ENCODE measurements at regions not wholly inside any gene's neighbourhood (a gene's known extent, or its start where the extent isn't known, plus 50 kb on each side); places are given as distances from the start of the nearest gene placed in this dataset.

- no peaks in the 10 kb centered on the region for H3K9me3 Mint-ChIP-seq
- H3K27me3 Mint-ChIP-seq, result peaks cover 21% of the 10 kb centered on the region
- no peak for ATAC-seq
- no peak for DNase-seq
- H3K4me1 Mint-ChIP-seq, result no peaks in the 10 kb centered on the region
- H3K27ac Mint-ChIP-seq, result no peak overlapping the region
- H3K4me3 Mint-ChIP-seq, result no peak overlapping the region
These were observed 100.7 kb upstream of the PTPN1 start for GRCh38 chr20:50409495-50409894.

- DNase-seq (no peak), ATAC-seq (no peak)
- H3K4me3 Mint-ChIP-seq, result no peak overlapping the region
- H3K9me3 Mint-ChIP-seq, result no peaks in the 10 kb centered on the region
- H3K27ac Mint-ChIP-seq, result no peak overlapping the region
- H3K4me1 Mint-ChIP-seq, result no peaks in the 10 kb centered on the region
- H3K27me3 Mint-ChIP-seq, result peaks cover 14% of the 10 kb centered on the region
These were observed 99.8 kb upstream of the PTPN1 start for GRCh38 chr20:50410343-50410742.

- Mint-ChIP-seq H3K9me3 (no peaks in the 10 kb centered on the region), H3K4me3 (no peak overlapping the region), H3K4me1 (no peaks in the 10 kb centered on the region), H3K27ac (peak overlapping the region in 1 of 2 donors; percentile 19), H3K27me3 (peaks cover 14% of the 10 kb centered on the region)
- ATAC-seq, result no peak
- DNase-seq, result no peak
These were observed 98.1 kb upstream of the PTPN1 start for GRCh38 chr20:50412069-50412468.

DNA sequence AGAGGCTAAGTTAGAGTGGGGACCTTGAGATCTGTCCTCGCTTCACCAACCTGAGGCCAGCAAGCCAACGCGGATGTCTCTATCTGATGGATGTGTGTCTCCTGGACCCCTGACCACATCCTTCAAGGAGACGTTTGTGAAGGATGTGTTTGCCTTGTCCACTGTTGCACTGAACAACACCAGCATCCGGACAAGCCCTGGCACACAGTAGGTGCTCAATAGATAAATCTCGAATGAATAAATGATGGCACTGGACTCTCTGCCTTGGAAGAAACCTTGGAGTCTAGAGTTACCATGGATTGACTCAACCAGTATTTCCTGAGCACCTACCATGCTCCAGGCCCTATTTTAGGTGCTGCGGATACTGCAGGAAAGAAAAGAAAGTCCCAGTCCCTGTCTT is 97.7 kb upstream of the PTPN1 start:
- H3K4me3 Mint-ChIP-seq, result no peak overlapping the region
- H3K27ac Mint-ChIP-seq, result no peak overlapping the region
- H3K4me1 Mint-ChIP-seq, result no peaks in the 10 kb centered on the region
- no peak for ATAC-seq
- no peaks in the 10 kb centered on the region for H3K9me3 Mint-ChIP-seq
- peaks cover 14% of the 10 kb centered on the region for H3K27me3 Mint-ChIP-seq
- DNase-seq, result no peak

DNA sequence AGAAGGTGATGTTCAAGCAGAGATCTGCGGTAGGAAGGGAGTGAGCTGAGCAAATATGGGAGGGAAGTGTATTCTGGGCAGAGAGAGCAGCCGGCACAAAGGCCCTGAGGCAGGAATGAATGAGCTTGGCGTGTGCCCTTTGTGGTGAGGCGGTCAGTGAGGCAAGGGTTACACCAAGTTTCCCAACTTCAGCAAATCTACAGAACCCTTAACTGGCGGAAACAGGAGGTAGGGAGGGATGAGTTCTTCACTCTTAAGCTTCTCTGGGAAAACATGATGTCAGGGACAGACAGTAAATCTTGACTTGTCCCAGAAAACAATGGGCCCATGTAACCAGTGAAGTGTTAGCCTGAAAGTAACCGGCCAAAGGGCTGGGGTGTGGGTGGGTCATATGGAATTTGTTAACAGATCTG is 97.1 kb upstream of the PTPN1 start:
- H3K9me3 Mint-ChIP-seq, result no peaks in the 10 kb centered on the region
- H3K4me3 Mint-ChIP-seq, result no peak overlapping the region
- no peaks in the 10 kb centered on the region for H3K4me1 Mint-ChIP-seq
- DNase-seq, result no peak
- no peak for ATAC-seq
- peaks cover 14% of the 10 kb centered on the region for H3K27me3 Mint-ChIP-seq
- H3K27ac Mint-ChIP-seq, result no peak overlapping the region

- no peaks in the 10 kb centered on the region for H3K9me3 Mint-ChIP-seq
- peaks cover 17% of the 10 kb centered on the region for H3K27me3 Mint-ChIP-seq
- no peaks in the 10 kb centered on the region for H3K4me1 Mint-ChIP-seq
- no peak overlapping the region for H3K27ac Mint-ChIP-seq
- ATAC-seq, result no peak
- DNase-seq, result no peak
- no peak overlapping the region for H3K4me3 Mint-ChIP-seq
These were observed 95.1 kb upstream of the PTPN1 start for GRCh38 chr20:50415021-50415515.

GRCh38 chr20:50415516-50416268 is 94.5 kb upstream of the PTPN1 start:
- ATAC-seq, result no peak

GRCh38 chr20:50416269-50417022 is 93.7 kb upstream of the PTPN1 start:
- ATAC-seq (no peak), DNase-seq (no peak)
- H3K27me3 Mint-ChIP-seq, result peaks cover 14% of the 10 kb centered on the region
- no peaks in the 10 kb centered on the region for H3K9me3 Mint-ChIP-seq
- no peak overlapping the region for H3K4me3 Mint-ChIP-seq
- no peaks in the 10 kb centered on the region for H3K4me1 Mint-ChIP-seq
- peak overlapping the region in 1 of 2 donors; percentile 4 for H3K27ac Mint-ChIP-seq

More at GRCh38 chr20:50415516-50416268, 94.5 kb upstream of the PTPN1 start:
- no peak overlapping the region for H3K4me3 Mint-ChIP-seq
- no peaks in the 10 kb centered on the region for H3K4me1 Mint-ChIP-seq
- peaks cover 15% of the 10 kb centered on the region for H3K27me3 Mint-ChIP-seq
- H3K27ac Mint-ChIP-seq, result peak overlapping the region; percentile 4 to 75
- DNase-seq, result no peak
- no peaks in the 10 kb centered on the region for H3K9me3 Mint-ChIP-seq

GRCh38 chr20:50417023-50417329 is 93.2 kb upstream of the PTPN1 start:
- peaks cover 9% of the 10 kb centered on the region for H3K27me3 Mint-ChIP-seq
- no peaks in the 10 kb centered on the region for H3K4me1 Mint-ChIP-seq
- H3K27ac Mint-ChIP-seq, result no peak overlapping the region
- H3K4me3 Mint-ChIP-seq, result no peak overlapping the region
- ATAC-seq (no peak), DNase-seq (no peak)
- H3K9me3 Mint-ChIP-seq, result no peaks in the 10 kb centered on the region

GRCh38 chr20:50417484-50418235 is 92.5 kb upstream of the PTPN1 start:
- no peaks in the 10 kb centered on the region for H3K4me1 Mint-ChIP-seq
- peaks cover 7% of the 10 kb centered on the region for H3K27me3 Mint-ChIP-seq
- no peaks in the 10 kb centered on the region for H3K9me3 Mint-ChIP-seq
- no peak for DNase-seq
- no peak overlapping the region for H3K27ac Mint-ChIP-seq
- ATAC-seq, result no peak
- no peak overlapping the region for H3K4me3 Mint-ChIP-seq

DNA sequence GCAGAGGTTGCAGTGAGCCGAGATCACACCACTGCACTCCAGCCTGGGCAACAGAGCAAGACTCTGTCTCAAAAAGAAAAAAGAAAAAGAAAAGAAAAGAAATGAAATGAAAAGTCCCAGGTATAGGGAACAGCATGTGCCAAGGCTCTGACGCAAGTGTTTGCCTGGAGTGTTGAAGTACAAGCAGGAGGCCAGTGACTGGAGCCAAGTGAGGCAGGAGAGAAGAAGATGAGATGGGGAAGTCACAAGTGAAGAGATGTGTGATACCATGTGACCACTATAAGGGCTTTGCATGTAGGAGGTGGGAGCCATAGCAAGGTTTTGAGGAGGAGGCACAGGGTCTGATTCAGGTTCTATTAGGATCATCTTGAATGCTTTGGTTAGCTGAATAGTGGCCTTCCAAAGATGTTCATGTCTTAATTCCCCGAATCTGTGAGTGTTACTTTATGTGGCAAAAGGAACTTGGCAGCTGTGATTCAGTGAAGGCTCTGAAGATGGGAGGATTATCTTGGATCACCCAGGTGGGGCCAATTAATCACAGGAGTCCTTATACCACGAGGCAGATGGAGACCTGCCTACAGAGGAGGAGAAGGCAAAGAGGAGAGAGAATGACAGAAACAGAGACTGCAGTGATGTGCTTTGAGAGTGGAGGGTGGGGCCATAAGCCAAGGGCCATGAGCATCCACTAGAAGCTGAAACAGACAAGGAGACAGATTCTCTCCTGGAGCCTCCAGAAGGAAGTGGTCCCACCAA is 91.1 kb upstream of the PTPN1 start:
- ATAC-seq (no peak), DNase-seq (no peak)
- Mint-ChIP-seq H3K9me3 (no peaks in the 10 kb centered on the region), H3K27ac (no peak overlapping the region), H3K4me3 (no peak overlapping the region), H3K4me1 (no peaks in the 10 kb centered on the region), H3K27me3 (peaks cover 16% of the 10 kb centered on the region)

DNA sequence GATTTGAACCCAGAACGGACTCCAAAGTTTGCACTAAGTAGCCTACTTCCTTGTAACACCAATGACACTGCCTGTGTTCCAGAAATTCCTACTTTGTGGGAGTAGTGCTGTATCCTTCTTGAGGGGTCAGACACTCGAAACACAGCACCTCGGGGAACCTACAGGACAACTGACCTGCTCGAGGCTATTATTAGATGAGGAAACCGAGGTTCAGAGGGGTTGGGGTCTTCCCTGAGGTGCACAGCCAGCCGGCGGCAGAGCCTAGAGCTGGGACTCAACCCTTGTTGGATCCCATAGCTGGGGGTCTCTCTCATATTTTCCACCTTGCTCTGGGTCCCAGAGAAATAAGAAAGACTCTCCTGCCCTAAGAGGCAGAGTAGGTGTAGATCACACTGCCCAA is 89.8 kb upstream of the PTPN1 start:
- no peak overlapping the region for H3K4me3 Mint-ChIP-seq
- DNase-seq, result no peak
- H3K27me3 Mint-ChIP-seq, result peaks cover 22% of the 10 kb centered on the region
- H3K27ac Mint-ChIP-seq, result no peak overlapping the region
- no peaks in the 10 kb centered on the region for H3K9me3 Mint-ChIP-seq
- H3K4me1 Mint-ChIP-seq, result no peaks in the 10 kb centered on the region
- no peak for ATAC-seq

GRCh38 chr20:50421356-50422340 is 88.5 kb upstream of the PTPN1 start:
- Mint-ChIP-seq H3K27me3 (peaks cover 22% of the 10 kb centered on the region), H3K9me3 (no peaks in the 10 kb centered on the region), H3K27ac (no peak overlapping the region), H3K4me1 (no peaks in the 10 kb centered on the region), H3K4me3 (no peak overlapping the region)
- DNase-seq (no peak), ATAC-seq (no peak)

DNA sequence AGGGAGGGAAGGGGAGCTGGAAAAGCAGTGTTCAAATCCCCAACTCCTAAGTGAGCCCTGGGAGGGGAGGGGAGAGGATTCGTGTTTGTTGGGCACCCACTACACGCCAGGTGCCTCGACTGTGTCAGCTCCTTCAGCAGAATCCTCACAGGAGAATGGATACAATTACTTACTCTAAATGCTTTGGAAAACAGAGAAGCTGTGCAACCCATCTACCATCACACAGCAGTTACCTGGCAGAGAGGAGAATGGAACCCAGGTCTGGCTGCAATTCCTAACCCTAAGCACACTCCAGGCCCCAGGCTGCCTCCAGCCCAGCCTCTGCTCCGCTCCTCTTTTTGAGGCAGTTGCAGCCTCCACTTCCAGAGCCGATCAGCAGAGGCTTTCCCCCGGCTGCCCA is 86.4 kb upstream of the PTPN1 start:
- Mint-ChIP-seq H3K27ac (peak overlapping the region in 1 of 2 donors; percentile 23), H3K9me3 (no peaks in the 10 kb centered on the region)

More for the DNA sequence above, 86.4 kb upstream of the PTPN1 start:
- peaks cover 40% of the 10 kb centered on the region for H3K27me3 Mint-ChIP-seq
- DNase-seq (no peak), ATAC-seq (no peak)
- peaks cover 9% of the 10 kb centered on the region for H3K4me1 Mint-ChIP-seq
- no peak overlapping the region for H3K4me3 Mint-ChIP-seq

Data from stimulated activated naive CD8-positive, alpha-beta T cell treated with anti-CD3 and anti-CD28 coated beads, Interleukin-15, amount 100 ng/mL, for 72 hours (primary cell).